ENCODE measurements at regions not wholly inside any gene's neighbourhood (a gene's known extent, or its start where the extent isn't known, plus 50 kb on each side); places are given as distances from the start of the nearest gene placed in this dataset.

- H3K9me3 ChIP-seq (ENCODE audit: control insufficient read depth in 2 of 3, low read length in 3 of 3) = no peaks in the 10 kb centered on the region
- H3K27me3 ChIP-seq (ENCODE audit: control insufficient read depth in 2 of 2, insufficient read depth in 2 of 2, low read length in 2 of 2) = no peaks in the 10 kb centered on the region
- ChIA-PET CTCF (interaction anchor here (0.7 kb wide), 1 partner anchor 49 kb away, joined by 3 read pairs; no protein-coding TSS in a partner anchor), POLR2A (no interaction called here)
- Mint-ChIP-seq H3K27ac (no peak overlapping the region), H3K27me3 (peaks cover 8 to 45% (median 32%) of the 10 kb centered on the region in 5 donors), H3K9me3 (peaks cover 0 to 7% (median 4%) of the 10 kb centered on the region in 11 donors), H3K4me3 (no peak overlapping the region), H3K36me3 (peaks cover 0 to 3% (median 0%) of the 10 kb centered on the region in 5 donors), H3K4me1 (no peaks in the 10 kb centered on the region)
- intact Hi-C loops (cut with micrococcal nuclease) = no loop called here
- H3K4me1 ChIP-seq (ENCODE audit: control insufficient read depth in 2 of 2, insufficient read depth in 2 of 2, low read length in 2 of 2) = no peaks in the 10 kb centered on the region
- H3K36me3 ChIP-seq (ENCODE audit: control insufficient read depth in 2 of 3, insufficient read depth in 3 of 3, low read length in 3 of 3) = no peaks in the 10 kb centered on the region
- no peak overlapping the region for H3K27ac ChIP-seq (ENCODE audit: low read depth, low read length)
- ATAC-seq (no peak), DNase-seq (no peak)
- H3K4me3 ChIP-seq (ENCODE audit: low read length) = no peak overlapping the region
Observed at GRCh38 chr6:133767357-133767970, 121.4 kb upstream of the TCF21 start.

- intact Hi-C loops (cut with micrococcal nuclease) = no loop called here
- Histone ChIP-seq H3K27ac (ENCODE audit: low read depth, low read length) (no peak overlapping the region), H3K4me3 (ENCODE audit: low read length) (no peak overlapping the region), H3K27me3 (ENCODE audit: control insufficient read depth in 2 of 2, insufficient read depth in 2 of 2, low read length in 2 of 2) (no peaks in the 10 kb centered on the region), H3K4me1 (ENCODE audit: control insufficient read depth in 2 of 2, insufficient read depth in 2 of 2, low read length in 2 of 2) (no peaks in the 10 kb centered on the region), H3K36me3 (ENCODE audit: control insufficient read depth in 2 of 3, insufficient read depth in 3 of 3, low read length in 3 of 3) (no peaks in the 10 kb centered on the region), H3K9me3 (ENCODE audit: control insufficient read depth in 2 of 3, low read length in 3 of 3) (no peaks in the 10 kb centered on the region)
- Mint-ChIP-seq H3K36me3 (peaks cover 0 to 3% (median 0%) of the 10 kb centered on the region in 5 donors), H3K4me3 (no peak overlapping the region), H3K9me3 (peaks cover 0 to 7% (median 4%) of the 10 kb centered on the region in 11 donors), H3K27me3 (peaks cover 5 to 44% (median 27%) of the 10 kb centered on the region in 5 donors), H3K27ac (no peak overlapping the region), H3K4me1 (no peaks in the 10 kb centered on the region)
- POLR2A ChIA-PET = no interaction called here
- DNase-seq (no peak), ATAC-seq (no peak)
- CTCF ChIA-PET = no interaction called here
Observed at GRCh38 chr6:133768656-133769295, 120.1 kb upstream of the TCF21 start.

- Histone ChIP-seq H3K9me3 (ENCODE audit: control insufficient read depth in 2 of 3, low read length in 3 of 3) (no peaks in the 10 kb centered on the region), H3K36me3 (ENCODE audit: control insufficient read depth in 2 of 3, insufficient read depth in 3 of 3, low read length in 3 of 3) (no peaks in the 10 kb centered on the region), H3K4me3 (ENCODE audit: low read length) (no peak overlapping the region), H3K27me3 (ENCODE audit: control insufficient read depth in 2 of 2, insufficient read depth in 2 of 2, low read length in 2 of 2) (no peaks in the 10 kb centered on the region), H3K4me1 (ENCODE audit: control insufficient read depth in 2 of 2, insufficient read depth in 2 of 2, low read length in 2 of 2) (no peaks in the 10 kb centered on the region), H3K27ac (ENCODE audit: low read depth, low read length) (no peak overlapping the region)
- CTCF ChIA-PET = no interaction called here
- no peak overlapping the region for H3K4me3 Mint-ChIP-seq
- peaks cover 0 to 3% (median 0%) of the 10 kb centered on the region in 5 donors for H3K36me3 Mint-ChIP-seq
- H3K9me3 Mint-ChIP-seq = peaks cover 0 to 8% (median 4%) of the 10 kb centered on the region in 11 donors
- POLR2A ChIA-PET = no interaction called here
- H3K27ac Mint-ChIP-seq = no peak overlapping the region
- H3K27me3 Mint-ChIP-seq = peaks cover 6 to 38% (median 27%) of the 10 kb centered on the region in 5 donors
- DNase-seq = no peak
- H3K4me1 Mint-ChIP-seq = peaks cover 0 to 4% (median 0%) of the 10 kb centered on the region in 7 donors
- ATAC-seq = no peak
- intact Hi-C loops (cut with micrococcal nuclease) = no loop called here
Observed at GRCh38 chr6:133769463-133769862, 119.5 kb upstream of the TCF21 start.

GRCh38 chr6:133772567-133772966 lies 116.3 kb upstream of the TCF21 start:
- intact Hi-C loops (cut with micrococcal nuclease) = no loop called here
- no peaks in the 10 kb centered on the region for H3K36me3 Mint-ChIP-seq
- DNase-seq (no peak), ATAC-seq (no peak)
- POLR2A ChIA-PET = no interaction called here
- H3K27me3 Mint-ChIP-seq = peaks cover 6 to 29% (median 15%) of the 10 kb centered on the region in 5 donors
- no peak overlapping the region for H3K27ac Mint-ChIP-seq
- Histone ChIP-seq H3K9me3 (ENCODE audit: control insufficient read depth in 2 of 3, low read length in 3 of 3) (no peaks in the 10 kb centered on the region), H3K27me3 (ENCODE audit: control insufficient read depth in 2 of 2, insufficient read depth in 2 of 2, low read length in 2 of 2) (no peaks in the 10 kb centered on the region), H3K27ac (ENCODE audit: low read depth, low read length) (no peak overlapping the region), H3K4me1 (ENCODE audit: control insufficient read depth in 2 of 2, insufficient read depth in 2 of 2, low read length in 2 of 2) (no peaks in the 10 kb centered on the region), H3K36me3 (ENCODE audit: control insufficient read depth in 2 of 3, insufficient read depth in 3 of 3, low read length in 3 of 3) (no peaks in the 10 kb centered on the region), H3K4me3 (ENCODE audit: low read length) (no peak overlapping the region)
- no peak overlapping the region for H3K4me3 Mint-ChIP-seq
- peaks cover 0 to 6% (median 0%) of the 10 kb centered on the region in 7 donors for H3K4me1 Mint-ChIP-seq
- H3K9me3 Mint-ChIP-seq = peaks cover 0 to 8% (median 2%) of the 10 kb centered on the region in 11 donors
- CTCF ChIA-PET = no interaction called here

- H3K36me3 ChIP-seq (ENCODE audit: control insufficient read depth in 2 of 3, insufficient read depth in 3 of 3, low read length in 3 of 3) = no peaks in the 10 kb centered on the region
- no peaks in the 10 kb centered on the region for H3K36me3 Mint-ChIP-seq
- H3K4me3 Mint-ChIP-seq = no peak overlapping the region
- no peaks in the 10 kb centered on the region for H3K9me3 ChIP-seq (ENCODE audit: control insufficient read depth in 2 of 3, low read length in 3 of 3)
- CTCF ChIA-PET = no interaction called here
- no peaks in the 10 kb centered on the region for H3K4me1 ChIP-seq (ENCODE audit: control insufficient read depth in 2 of 2, insufficient read depth in 2 of 2, low read length in 2 of 2)
- H3K27ac ChIP-seq (ENCODE audit: low read depth, low read length) = no peak overlapping the region
- POLR2A ChIA-PET = no interaction called here
- H3K27me3 ChIP-seq (ENCODE audit: control insufficient read depth in 2 of 2, insufficient read depth in 2 of 2, low read length in 2 of 2) = no peaks in the 10 kb centered on the region
- ATAC-seq (no peak), DNase-seq (no peak)
- peaks cover 0 to 6% (median 0%) of the 10 kb centered on the region in 7 donors for H3K4me1 Mint-ChIP-seq
- intact Hi-C loops (cut with micrococcal nuclease) = no loop called here
- no peak overlapping the region for H3K27ac Mint-ChIP-seq
- H3K9me3 Mint-ChIP-seq = peaks cover 0 to 8% (median 2%) of the 10 kb centered on the region in 11 donors
- H3K4me3 ChIP-seq (ENCODE audit: low read length) = no peak overlapping the region
- peaks cover 6 to 27% (median 11%) of the 10 kb centered on the region in 5 donors for H3K27me3 Mint-ChIP-seq
Observed at GRCh38 chr6:133773776-133774175, 115.1 kb upstream of the TCF21 start.

- Histone ChIP-seq H3K4me1 (ENCODE audit: control insufficient read depth in 2 of 2, insufficient read depth in 2 of 2, low read length in 2 of 2) (no peaks in the 10 kb centered on the region), H3K27me3 (ENCODE audit: control insufficient read depth in 2 of 2, insufficient read depth in 2 of 2, low read length in 2 of 2) (no peaks in the 10 kb centered on the region), H3K27ac (ENCODE audit: low read depth, low read length) (no peak overlapping the region), H3K9me3 (ENCODE audit: control insufficient read depth in 2 of 3, low read length in 3 of 3) (no peaks in the 10 kb centered on the region), H3K36me3 (ENCODE audit: control insufficient read depth in 2 of 3, insufficient read depth in 3 of 3, low read length in 3 of 3) (no peaks in the 10 kb centered on the region), H3K4me3 (ENCODE audit: low read length) (no peak overlapping the region)
- intact Hi-C loops (cut with micrococcal nuclease) = no loop called here
- peaks cover 0 to 6% (median 0%) of the 10 kb centered on the region in 7 donors for H3K4me1 Mint-ChIP-seq
- no peak overlapping the region for H3K4me3 Mint-ChIP-seq
- peaks cover 6 to 27% (median 10%) of the 10 kb centered on the region in 5 donors for H3K27me3 Mint-ChIP-seq
- POLR2A ChIA-PET = no interaction called here
- H3K27ac Mint-ChIP-seq = no peak overlapping the region
- H3K36me3 Mint-ChIP-seq = no peaks in the 10 kb centered on the region
- DNase-seq = no peak
- peaks cover 0 to 8% (median 2%) of the 10 kb centered on the region in 11 donors for H3K9me3 Mint-ChIP-seq
- no peak for ATAC-seq
- CTCF ChIA-PET = interaction anchor here (0.6 kb wide), 1 partner anchor 66 kb away, joined by 3 read pairs; no protein-coding TSS in a partner anchor
Observed at GRCh38 chr6:133774356-133774755, 114.6 kb upstream of the TCF21 start.

All from naive thymus-derived CD4-positive, alpha-beta T cell (primary cell).